DLD1 (cell line): ENCODE measurements at regions not wholly inside any gene's neighbourhood (a gene's known extent, or its start where the extent isn't known, plus 50 kb on each side); places are given as distances from the start of the nearest gene placed in this dataset.
"Not testable (repeated sequence)": the region's sequence is repeated elsewhere in the genome, so short reads cannot be mapped to it uniquely, and the experiment has no call there.

Experiments
- in situ Hi-C: cut with HindIII; loops from 2 replicates; pipeline ENCODE4 v1.10.0; 2017; ENCODE audit warnings: low sequenced_read_pairs

DNA sequence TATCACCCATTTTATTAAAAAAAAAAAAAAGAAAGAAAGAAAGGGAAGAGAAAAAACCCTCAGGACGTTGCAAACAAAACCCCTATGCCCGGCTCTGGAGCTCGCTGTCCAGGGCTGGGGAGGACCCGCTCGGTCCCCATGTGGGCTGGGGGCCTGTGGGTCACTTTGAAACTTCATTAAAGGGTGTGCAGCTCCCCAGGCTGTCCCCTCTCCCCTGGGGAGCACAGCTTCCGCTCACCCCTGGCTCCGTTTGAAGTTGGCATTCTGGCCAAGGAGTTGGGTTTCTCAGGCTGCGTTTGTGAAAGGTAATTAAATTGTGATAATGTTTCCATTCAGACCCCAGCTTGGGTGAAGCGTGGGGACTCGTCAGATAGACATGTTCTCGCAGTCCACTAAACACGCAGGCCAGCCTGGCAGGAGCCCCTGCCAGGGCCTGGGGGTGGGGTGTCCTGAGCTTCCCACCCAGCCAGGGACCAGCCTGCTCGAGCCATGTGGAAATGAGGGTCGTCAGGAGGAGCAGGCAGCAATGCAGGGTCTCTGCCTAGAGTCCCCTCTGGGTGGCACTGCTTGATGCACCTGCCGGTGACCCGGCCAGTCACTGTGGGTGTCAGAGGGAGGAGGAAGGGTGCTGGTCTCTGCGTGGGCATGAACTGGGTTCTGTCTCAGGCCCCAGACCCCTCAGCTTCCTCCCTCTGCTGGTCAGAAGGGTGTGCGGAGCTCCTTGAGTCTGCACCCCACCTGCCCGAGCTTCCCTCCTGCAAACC, 166.2 kb downstream of the INHBB start:
- in situ Hi-C loops: no loop called here

DNA sequence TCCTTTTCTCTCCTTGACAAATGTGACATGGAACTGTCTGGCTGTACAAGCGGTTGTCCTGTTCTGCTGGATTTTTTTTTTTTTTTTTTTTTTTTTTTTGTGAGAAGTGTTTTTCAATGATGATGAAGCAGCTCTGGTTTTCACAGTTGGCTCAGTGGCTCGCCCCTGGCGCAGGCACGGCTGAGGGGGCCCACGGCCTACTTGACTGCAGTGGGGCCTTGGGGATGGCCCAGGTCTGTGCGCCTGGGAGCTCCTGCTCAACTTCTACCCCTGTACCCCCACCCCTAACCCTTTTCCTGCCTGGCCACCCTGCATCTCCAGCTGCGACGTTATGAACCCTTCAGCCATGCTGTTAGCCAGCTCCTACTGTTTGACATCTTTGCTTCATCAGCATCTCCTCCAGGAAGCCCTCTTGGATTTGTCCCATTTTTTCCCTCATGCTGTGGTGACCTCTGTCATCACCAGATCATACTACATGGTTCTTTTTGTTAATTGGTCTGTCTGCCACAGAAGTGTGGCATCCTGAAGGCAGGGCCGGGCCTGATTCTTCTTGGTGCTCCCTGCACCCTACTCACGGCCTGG, 167.9 kb downstream of the INHBB start:
- in situ Hi-C loops: no loop called here

DNA sequence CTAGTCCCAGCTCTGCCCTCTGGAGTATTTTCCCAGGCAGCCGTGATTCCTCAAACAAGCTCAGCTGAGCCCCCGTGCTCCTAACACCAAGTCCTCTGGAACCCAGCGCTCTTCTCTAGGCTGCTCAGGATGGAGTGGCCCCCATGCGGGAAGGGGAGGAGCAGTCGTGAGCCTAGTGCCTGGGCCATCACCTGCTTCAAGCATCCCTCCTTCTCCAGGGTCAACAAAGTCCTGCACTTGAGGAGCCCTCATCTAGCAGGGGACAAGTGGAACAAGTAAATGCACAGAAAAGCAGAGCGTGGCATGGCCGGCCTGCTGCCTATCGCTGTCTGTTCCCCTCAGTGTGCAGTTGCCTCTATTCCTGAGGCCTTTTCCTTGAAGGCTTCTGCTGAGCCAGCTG, 168.6 kb downstream of the INHBB start:
- in situ Hi-C loops: no loop called here

DNA sequence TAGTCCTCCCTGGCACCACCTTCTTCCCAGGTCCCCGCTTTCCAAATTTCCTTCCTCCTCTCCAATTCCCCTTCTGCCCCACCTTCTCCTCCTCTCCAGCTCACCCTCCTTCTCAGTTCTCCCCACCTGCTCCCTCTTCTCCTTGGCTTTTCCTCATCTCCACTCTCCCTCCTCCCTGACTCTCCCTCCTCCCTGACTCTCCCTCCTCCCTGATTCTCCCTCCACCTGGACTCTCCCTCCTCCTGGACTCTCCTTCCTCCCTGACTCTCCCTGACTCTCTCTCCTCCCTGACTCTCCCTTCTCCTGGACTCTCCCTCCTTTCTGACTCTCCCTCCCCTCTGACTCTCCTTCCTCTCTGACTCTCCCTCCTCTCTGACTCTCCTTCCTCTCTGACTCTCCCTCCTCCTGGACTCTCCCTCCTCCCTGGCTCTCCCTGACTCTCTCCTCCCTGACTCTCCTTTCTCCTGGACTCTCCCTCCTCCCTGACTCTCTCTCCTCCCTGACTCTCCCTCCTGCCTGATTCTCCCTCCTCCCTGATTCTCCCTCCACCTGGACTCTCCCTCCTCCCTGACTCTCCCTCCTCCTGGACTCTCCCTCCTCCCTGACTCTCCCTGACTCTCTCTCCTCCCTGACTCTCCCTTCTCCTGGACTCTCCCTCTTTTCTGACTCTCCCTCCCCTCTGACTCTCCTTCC, 169.3 kb downstream of the INHBB start:
- in situ Hi-C loops: not testable (repeated sequence)

DNA sequence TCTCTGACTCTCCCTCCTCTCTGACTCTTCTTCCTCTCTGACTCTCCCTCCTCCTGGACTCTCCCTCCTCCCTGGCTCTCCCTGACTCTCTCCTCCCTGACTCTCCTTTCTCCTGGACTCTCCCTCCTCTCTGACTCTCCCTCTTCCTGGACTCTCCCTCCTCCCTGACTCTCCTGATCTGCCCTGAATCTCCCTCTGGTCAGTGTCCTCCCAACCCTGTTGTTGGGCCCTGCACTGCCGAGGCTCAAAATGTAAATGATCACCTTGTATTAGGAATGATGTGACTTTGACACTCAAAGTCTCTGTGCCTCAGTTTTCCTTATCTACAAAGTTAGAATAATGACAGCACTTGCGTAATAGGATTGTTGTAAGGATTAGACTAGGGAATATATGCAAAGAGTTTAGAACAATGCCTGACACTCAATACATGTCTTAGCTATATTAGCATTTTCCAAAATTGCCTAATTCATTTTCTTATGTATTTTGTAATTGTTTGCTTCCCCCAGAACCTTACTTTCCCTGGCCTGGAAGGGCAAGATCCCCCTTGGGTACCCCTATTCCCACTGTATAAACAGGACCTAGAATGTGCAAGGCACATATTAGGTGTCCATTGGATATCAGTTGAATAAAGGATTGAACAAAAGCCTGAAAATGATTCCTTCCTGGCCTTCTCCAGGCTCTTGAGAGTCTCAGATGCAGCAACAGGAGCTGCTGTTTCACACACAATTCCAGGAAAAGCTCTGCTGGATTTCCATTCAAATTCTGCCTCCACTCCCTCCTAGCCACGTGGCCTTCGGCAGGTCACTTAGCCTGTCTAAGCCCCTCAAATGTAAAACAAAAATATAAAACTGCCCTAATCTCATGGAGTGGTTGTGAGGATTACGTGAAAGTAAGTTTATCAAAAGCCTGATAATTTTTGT, 170.1 kb downstream of the INHBB start:
- in situ Hi-C loops: no loop called here

DNA sequence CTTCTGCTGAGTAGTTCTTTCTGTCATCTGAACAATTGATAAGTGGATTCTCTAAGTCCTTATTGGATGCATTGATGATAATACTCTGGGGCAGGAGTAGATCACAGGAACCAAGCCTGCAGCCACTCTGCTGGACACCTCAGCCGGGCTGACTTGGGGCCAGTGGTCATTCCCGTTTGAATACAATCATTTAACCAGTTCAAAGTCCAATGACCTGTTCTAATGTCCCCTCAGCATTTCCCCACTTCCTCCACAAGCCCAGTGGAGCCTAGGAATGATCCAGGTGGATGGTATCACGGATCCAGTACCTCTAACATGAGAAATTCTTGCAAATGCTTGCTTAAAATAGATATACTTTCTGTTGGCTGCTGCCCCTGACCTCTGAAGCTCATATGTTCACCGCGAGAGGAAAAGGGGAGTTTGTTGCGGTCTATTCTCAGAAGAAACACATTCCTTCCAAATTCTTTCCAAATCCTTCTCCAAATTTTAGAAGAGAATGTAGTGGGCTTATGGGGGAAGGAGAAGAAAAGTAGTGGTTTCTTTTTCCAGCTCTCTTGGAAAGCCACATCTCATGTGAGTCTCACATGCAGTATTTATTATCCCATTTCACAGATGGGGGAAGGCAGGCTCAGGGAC, 170.9 kb downstream of the INHBB start:
- in situ Hi-C loops: no loop called here

DNA sequence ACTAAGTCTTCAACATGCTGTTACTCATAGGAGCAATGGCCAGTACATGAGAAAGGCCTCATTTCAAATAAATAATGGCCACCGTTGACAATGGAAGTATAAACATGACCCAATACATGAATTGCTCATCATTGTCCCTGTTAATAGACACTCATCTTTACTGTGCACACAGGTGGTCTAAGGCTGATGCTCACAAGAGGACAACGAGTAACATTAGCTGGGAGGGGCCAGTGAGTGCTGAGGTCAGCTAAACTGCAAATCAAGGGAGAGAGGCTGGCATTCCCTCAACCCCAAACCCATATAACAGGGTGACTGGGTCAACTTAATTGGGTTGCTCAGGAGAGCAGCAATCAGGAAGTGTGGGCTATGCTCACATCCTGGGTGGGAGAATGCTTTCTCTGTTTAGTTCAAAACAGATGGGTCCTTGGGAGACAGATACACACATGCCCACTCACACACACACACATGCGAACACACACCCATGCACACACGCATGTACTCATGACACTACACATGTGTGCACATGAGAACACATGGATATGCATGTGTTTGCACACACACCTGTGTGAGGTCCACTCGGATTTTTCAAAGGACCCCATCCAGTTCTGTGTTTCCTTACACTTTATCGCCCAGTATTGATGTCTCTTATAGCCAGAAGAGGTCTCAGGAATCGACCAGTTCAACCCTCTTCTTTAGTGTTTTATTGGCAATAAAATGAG, 172.0 kb downstream of the INHBB start:
- in situ Hi-C loops: no loop called here

DNA sequence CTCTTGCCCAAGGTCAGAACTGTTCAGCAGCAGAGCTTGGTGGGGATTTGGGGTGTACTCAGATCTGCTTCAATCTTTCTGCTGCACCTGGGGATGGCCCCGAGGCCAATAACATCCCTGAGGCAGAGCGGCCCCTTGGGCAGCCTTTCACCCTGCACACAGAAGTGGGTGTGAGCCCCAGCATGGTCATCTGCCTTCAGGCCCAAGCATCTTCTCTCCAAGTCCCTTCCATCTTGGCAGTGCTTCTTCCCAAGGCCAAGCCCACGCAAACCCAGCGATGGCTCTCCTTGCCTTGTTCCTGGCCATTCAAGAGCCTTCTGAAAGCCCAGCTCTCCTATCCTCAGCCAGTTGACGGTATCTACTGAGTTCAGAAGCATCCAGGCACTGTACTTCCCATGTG, 172.9 kb downstream of the INHBB start:
- in situ Hi-C loops: no loop called here

DNA sequence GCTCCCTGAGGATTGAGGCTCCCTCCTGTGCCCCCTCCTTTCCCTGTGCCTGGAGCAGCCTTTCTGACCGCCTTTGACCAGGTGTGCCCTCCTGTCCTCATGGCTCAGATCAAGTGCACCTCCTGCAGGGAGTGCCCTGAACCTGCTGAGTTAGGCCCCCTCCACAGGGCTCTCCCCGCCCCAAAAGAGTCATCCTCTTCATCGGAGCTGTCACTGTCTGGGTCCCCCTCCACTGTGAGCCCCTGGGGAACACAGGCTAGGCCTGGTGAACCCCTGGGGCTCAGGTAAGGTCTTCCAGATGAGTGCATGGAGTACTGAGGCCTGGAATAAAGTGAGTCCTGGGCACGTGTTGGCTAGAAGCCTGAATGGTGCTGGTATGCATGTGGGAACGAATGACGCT, 173.5 kb downstream of the INHBB start:
- in situ Hi-C loops: no loop called here

DNA sequence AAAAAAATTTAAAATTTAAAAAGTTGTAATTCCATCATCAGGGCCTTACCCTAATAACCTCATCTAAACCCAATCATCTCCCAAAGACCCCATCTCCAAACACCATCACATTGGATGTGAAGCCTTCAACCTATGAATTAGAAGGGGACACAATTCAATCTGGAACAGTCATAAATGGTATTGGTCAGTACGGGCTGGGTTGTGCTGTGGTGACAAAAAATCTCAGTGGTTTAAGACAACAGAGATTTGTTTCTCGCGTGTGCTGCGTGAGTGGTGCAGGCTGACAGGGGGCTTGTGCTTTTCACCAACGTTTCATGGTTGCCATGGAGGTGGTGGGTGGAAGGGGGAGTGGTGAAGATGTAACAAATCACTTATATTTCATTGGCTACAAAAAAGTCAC, 174.5 kb downstream of the INHBB start:
- in situ Hi-C loops: no loop called here

DNA sequence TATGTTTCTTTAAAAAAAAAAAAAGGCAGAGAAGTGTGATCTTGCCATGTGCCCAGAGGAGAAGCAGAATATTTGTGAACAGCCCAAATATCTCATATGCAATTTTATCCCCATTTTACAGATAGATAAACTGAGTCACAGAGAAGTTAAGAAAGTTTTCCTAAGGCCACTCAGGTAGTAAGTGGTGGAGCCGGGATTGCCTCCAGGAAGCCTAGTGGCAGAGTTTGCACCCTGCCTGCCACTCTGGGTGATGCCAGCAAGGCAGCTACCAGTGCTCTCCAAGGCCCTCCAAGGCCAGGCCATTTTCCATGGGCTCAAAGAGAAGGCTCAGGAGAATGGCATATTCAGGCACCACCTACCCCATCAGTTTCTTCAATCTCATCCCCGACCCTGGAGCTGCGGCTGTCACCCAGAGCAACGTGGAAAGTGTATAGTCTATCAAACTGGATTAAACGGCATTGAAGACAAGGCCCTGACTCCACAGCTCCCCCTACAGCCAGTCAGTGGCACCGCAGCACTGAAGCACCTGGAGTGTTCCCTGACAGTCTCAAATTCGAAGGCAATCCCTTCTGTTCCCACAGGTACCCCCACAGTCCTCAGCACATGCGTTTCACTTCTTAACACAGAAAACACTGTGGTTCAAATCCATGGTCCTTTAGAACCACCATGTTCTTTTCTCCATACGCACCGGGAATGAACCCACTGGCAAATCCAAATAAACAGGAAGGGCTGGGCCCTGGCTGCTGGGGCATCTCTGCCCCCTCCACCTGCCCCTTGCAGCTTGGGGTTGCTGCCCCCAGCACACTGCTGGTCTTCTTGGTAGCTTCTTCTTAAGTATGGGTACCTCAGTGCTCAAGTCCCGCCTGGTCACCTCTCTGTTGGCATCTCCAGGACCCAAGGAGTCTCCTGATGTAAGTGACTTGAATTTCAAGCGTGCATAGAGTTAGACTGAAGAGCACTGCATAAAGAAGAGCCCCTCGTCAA, 175.3 kb downstream of the INHBB start:
- in situ Hi-C loops: no loop called here

DNA sequence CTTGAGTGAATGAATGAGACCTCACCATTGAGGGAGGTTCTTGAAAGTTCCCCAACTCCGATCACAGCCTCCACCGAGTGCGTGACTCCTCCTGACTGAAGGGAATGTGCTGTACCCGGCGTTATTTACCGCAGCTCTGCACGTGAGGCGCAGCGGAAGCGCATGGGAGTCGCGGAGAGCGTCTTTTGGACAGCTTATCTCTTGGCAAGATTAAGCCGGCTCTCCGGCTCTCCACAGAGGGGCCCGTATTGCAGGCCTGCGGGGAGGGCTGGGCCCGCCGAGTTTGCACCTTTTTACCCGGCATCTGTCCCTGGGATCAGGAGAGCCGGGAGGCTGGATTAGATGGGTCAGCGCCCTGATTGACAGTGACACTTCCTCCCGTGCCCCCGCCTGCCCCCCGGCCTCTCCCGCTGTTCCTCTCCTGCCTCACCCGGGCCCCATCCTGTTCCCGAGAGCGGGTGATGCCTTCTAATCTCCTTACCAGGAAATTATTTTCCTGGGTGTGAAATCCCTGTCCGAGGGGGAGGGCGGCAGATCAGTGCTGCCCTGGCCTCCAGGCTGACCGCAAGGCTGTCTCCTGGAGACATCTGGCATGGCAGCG, 176.3 kb downstream of the INHBB start:
- in situ Hi-C loops: no loop called here

DNA sequence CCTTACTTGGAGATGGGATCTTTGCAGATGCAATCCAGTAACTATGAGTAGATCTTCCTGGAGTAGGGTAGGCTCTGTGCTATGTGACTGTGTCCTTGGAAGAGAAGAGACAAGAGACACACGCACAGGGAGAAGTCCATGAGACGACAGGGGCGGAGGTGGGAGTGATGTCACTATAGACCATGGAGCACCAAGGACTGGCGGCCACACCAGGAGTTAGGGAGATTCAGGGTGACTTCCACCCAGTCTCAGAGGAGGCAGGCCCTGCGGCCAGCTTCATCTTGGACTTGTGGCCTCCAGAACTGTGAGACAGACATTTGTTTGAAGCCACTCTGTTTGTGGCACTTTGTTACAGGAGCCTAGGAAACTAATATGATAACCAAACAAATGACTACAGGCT, 177.8 kb downstream of the INHBB start:
- in situ Hi-C loops: no loop called here

DNA sequence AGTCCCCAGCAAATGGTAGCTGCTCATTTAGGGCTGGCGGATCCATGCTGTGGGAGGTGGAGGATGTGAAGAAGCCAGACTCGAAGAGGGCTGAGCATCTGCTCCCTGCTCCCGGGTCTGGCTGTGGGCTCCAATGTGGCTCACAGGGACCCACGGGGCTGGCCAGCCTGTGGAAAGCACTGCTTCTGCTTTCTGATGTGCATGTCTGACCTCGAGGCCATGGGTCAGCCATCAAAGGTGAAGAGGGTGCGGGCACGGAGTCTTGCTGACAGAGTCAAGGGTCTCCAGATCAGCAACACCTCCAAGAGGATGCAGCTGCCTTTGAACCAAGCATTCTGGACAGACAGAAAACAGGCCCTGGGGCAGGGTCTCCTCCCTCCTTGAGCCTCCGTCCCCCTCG, 178.2 kb downstream of the INHBB start:
- in situ Hi-C loops: no loop called here

DNA sequence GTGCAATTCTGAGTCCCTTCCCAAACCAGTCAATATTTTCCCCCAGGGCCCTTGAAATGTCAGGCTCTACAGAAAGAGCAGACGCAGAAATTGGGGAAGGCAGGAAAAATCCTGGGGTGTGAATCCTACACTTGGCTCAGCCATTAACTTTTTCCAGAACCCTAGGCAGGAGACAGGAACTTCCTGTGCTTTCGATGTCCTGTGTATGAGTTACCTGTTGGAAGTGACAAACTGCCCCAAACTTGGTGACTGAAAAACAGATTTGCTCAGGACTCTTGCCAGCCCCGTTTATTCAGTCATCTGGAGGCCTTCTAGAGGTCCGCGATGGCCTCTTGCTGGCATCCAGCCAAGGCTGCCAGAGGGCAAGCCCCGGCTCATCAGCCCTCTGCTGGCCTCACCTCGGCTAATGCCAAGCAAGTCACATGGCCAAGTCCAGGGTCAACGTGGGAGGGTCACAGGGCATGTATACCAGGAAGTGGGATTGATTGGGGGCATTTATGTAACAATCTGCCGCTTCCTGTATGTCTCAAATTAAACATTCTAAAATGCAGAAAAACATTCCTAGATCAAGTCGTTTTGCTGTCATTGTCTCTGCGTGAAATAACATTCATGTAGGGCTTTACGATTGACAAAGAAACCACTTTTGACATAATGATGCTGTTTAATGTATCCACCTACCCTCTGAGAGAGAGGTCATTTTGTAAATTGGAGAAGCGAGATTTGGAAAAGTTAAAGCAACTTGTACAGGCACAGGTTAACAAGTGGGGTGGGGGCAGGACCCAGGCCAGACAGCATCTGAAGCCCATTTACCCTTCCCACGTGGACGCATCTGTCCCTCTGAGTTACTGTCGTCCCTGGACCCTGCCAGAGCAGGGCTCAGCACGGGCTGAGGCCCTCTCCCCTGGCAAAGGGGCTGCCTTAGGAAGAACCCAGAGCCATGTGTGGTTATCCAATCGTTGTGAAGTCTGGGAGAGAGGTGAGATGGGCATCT, 179.4 kb downstream of the INHBB start:
- in situ Hi-C loops: no loop called here

DNA sequence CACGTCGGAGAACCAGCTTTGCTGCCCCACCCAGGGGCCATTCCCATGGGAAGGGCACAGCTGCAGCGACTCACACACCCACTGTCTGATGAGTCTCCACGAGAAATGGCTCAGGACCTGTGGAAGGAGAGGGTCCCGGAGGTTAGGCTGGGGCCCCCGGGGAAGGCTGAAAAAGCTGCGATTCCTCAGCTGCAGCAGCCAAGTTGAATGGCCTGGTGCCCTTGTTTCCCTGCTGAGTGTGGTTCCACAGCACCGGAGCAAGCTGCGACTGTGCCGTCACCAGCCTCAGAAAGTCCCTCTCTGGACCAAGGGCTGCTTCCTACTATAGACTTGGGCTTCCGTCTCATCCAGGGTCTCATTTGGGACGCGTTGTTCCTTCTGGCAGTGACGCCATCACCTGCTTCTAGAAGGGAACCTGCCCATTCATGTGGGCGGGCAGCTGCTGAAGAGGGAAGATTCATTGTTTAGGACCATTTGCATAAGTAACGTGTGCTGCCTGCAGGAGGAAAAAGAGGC, 180.2 kb downstream of the INHBB start:
- in situ Hi-C loops: no loop called here
